LoVo (cell line): ENCODE measurements at regions not wholly inside any gene's neighbourhood (a gene's known extent, or its start where the extent isn't known, plus 50 kb on each side); places are given as distances from the start of the nearest gene placed in this dataset.

Experiments
- DNase-seq: peaks from one replicate; pipeline ENCODE4 v3.0.0-alpha.2; 2016; ENCODE audit warnings: low spot score

DNA sequence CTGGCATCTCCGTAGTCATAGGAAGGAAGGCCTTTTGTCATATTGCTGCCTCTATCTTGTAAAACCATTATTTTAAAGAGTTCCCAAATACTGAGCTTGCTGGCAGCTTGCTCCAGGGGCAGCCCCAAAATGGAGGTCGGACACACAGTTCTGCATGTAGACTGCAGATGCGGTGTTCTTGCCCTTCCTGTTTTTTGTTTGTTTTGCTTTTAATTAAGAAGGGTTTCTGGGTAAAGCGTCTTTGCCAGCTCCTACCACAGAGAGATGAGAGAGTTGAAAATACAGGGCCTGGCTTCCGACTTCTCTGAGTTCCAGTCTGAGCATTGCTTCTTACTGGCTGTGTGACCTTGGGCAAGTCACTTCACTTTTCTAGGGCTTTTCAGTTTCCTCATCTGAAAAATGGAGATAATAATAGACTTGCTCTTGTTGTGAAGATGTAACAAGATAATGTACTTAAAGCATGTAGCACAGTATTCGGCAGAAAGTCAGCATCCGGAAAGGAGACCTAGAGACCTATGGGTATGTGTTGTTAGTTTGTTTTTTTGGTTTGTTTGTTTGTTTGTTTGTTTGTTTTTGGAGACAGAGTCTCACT, 67.8 kb upstream of the GSE1 start:
- DNase-seq, result no peak

GRCh38 chr16:85546585-85547447, 66.3 kb upstream of the GSE1 start:
- no peak for DNase-seq

DNA sequence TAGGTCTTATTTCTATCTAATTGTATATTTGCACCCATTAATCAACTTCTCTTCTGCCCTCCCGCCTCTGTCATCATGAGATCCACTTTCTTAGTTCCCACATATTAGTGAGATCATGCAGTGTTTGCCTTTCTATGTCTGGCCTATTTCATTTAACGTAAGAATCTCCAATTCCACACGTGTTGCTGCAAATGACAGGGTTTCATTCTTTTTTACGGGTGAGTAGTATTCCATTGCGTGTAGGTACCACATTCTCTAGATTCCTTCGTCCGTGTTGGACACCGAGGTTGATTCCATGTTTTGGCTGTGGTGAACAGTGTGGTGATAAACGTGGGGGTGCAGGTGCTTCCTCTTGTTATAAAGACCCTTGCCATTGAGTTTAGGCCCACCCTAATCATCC, 64.7 kb upstream of the GSE1 start:
- no peak for DNase-seq

- DNase-seq, result no peak
These were observed 63.2 kb upstream of the GSE1 start for GRCh38 chr16:85549766-85550421.

DNA sequence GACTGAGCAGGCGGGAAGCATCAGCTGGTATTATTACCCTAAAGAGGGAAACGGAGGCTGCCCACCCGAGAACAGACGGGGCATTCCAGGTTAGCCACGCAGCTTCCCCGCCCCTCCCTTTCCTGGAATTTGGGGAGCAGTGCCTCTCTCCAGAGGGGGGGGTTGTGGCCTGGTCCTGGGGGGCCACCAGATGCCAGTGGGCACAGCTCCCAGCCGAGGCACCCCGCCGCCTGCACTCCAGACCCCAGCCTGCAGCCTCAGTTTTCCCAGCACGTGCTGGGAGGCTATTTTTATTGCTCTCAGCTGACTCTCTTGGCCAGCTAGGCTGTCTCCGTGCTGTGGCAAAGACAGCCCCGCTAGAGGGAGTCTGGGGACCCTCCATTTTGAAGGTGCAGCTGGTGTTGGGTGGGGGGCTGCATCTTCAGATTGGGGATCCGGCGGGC, 62.7 kb upstream of the GSE1 start:
- no peak for DNase-seq

- no peak for DNase-seq
These were observed 61.9 kb upstream of the GSE1 start for GRCh38 chr16:85550953-85551924.

DNA sequence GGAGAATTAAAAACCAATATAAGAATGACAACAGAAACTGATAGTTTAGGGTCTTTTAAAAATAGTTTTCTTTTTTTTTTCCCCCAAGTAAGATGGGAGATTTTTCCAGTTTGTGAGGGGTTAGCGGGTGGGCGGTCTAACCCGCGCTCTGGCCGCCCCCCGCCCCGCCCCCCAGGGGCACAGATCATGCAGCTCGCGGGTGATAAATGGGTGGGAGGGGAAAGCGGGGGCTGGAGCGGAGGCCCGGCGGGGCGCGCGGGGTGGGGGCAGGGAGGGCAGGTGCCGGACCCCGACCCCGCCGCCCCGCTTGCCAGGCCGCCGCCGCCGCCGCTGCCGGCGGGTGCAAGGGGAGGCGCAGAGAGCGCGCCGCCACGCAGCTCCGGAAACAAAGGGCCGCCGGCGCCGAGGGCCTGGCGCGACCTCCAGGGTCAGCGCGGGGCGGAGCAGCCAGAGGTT, 60.1 kb upstream of the GSE1 start:
- DNase-seq, result no peak

- DNase-seq, result peak; percentile 65
These were observed 59.5 kb upstream of the GSE1 start for GRCh38 chr16:85553436-85554113.

GRCh38 chr16:85554114-85554888, 58.8 kb upstream of the GSE1 start:
- peak; percentile 64 for DNase-seq

- DNase-seq, result peak; percentile 31
These were observed 58.0 kb upstream of the GSE1 start for GRCh38 chr16:85554889-85555718.

- peak; percentile 11 for DNase-seq
These were observed 57.2 kb upstream of the GSE1 start for GRCh38 chr16:85555719-85556455.

DNA sequence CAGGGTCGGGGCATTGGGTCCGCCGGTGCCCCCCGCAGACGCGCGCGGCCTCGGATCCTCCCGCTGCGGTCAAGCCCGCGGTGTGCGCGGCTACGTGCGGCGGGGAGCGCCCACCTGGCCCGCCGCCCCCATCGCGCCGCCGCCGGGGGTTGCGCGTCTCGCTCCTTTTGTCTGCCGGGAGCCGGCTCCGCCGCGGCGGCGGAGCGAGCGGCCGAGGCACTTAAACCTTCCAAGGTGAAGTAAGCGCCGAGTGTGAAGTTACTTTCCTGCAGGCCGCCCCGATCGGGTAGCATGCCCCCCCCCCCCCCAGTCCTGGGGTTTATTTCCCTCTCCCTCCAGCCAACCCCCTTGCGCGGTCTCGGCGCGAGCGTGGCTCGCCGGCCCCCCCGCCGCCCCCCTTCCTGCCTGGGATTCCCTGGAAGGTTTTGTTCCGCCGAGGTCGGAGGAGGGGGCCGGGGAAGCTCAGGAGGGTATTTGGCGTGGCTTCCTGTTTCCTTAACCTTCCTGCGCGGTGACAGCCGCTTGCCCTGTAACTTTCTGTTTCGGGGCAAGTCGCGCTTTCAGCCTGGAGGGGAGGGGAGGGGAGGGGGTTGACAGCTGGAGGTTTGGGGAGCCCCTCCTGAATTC, 56.6 kb upstream of the GSE1 start:
- peak; percentile 19 for DNase-seq

DNA sequence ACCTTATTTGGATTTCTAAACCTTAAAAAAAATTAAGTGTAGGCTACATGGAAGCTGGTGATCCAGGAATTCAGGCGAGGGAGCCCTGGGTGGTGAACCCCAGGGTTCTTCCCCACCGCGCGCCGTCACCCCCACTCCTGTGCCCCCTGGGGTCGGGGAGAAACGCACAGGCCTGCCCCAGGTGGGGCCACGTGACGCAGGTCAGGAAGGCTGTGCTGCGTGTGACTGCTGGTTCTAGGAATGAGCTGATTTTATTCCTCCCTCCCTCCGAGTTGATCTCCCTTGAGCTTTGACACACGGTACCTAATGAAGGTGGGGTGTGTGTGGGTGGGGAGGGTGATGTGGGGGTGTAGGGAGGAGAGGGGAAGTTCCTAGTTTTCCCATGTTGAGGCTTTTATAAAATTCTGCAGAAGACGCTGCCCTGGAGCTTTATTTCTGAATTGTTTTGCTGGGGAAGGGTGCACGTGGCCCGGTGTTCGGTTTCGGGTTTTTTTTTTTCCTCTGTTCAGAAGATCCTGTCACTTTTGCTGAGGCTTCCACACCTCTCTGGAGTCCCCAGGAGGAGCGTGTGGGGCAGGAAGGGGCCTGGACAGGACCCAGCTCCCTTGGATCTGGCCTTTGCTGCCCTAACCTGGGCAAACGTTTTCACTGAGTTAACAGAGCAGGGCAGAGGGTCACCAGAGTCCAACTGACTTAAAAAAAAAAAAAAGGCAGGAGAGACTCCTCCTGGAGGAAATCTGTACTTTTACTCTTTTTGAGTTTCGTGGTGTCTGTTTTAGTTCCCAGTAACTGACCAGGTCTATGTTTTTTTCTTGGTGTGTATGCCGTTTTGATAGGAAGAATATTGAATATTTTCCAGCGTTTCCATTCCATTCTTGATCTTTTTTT, 55.8 kb upstream of the GSE1 start:
- DNase-seq, result peak; percentile 30

- peak; percentile 74 for DNase-seq
These were observed 55.0 kb upstream of the GSE1 start for GRCh38 chr16:85557971-85558657.

GRCh38 chr16:85560932-85561247, 52.2 kb upstream of the GSE1 start:
- no peak for DNase-seq

- no peak for DNase-seq
These were observed 51.7 kb upstream of the GSE1 start for GRCh38 chr16:85561248-85562092.
